HG02981 (cell line): ENCODE measurements at regions not wholly inside any gene's neighbourhood (a gene's known extent, or its start where the extent isn't known, plus 50 kb on each side); places are given as distances from the start of the nearest gene placed in this dataset.
A peak's percentile ranks its signal among the peaks of the same experiment; 100 is the strongest.

ENCODE experiments used
- ATAC-seq: cut with Tn5 transposase; IDR thresholded peaks from one replicate; pipeline ENCODE4 v1.9.1; 2021; ENCODE audit warnings: mild to moderate bottlenecking, moderate library complexity; ENCODE audit not compliant: unreplicated experiment

DNA sequence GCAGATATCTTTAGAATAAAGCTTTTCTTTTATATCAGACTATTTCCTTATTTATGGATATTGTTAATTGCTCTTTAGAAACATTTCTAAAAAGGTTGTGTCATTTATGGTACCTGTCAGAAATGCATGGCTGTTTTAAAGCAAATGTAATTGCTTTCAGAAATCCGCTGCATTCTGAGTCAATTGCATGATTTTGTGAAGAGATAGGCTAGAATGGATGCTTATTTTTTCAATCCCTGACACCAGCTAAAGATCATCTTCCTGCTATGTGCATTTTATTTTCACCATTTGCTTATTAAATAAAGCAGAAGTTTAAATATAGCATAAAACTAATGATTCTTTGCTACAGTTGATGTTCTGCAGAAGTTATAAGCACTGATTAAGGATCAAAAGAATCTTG lies 170.2 kb upstream of the C9orf72 start:
- ATAC-seq = no peak

DNA sequence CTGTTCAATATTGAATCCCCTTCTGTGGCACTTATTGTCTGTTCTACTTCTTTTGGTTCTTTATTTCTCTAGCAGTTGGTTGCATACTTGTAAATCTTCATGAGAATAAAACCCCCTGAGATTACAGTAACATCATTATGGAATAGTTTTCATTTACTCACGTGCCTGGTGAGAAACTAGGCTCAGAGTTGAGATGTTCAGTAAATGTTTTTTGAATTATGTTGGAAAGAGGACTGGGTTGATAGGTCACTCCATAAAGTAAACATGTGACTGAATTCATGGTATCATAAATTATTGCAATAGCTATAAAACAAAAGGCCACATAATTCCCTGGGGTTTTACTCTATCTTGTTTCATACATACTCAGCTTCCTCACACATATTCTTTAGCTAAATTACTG lies 174.2 kb upstream of the C9orf72 start:
- no peak for ATAC-seq

DNA sequence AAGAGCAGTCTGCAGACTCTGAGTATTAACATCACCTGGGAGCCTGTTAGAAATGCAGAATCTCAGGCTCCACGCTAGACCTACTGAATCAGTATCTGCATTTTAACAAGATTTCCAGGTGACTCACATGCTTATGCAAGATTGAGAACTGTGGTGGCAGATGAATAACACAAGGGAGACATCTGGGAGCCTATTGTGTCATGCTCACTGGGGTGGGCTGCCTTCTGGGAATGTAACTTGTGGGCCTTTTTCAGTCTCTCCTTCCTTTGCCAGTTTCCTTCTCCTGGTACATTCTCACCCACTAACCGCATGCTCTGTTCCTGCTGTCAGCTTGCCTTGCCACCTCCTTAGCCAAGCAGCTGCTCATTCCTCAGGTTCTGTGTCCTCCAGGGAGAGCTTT lies 176.6 kb upstream of the C9orf72 start:
- ATAC-seq = no peak

DNA sequence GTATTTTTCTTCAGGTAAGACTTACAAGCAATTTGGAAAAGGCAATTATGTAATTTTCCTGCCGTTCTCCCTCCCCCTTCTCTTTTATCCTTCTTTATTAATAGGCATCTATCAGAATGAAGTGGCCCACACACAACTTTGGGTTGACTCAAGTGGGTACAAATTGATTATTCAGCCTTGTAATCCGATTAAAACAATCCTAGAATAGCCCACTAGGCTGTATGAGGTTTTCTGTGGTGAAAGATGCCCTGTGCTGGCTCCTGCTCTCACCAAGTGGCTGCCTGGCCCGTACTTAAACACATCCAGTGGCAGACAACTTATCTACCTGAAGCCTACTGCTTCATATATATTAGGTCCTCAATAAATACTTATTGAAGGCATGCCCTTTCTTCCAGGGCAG lies 177.3 kb upstream of the C9orf72 start:
- ATAC-seq = no peak

DNA sequence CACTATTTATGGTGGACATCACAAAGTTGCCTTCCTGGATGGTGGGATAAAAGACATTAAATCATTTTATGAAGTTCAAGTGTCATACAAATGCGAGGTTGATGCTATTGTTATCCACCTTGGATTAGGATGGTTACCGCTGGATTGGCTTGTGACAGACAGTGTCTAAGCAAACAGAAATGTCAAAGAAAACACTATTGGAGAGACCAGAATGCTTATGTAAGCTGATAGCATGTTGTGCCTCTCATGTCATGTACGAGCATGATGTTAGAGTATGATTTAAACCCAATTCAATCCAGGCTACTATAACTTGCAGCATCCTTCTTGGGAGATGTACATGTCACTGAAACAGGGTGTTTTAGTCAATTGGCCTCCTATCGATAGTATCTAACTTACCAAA lies 178.8 kb upstream of the C9orf72 start:
- no peak for ATAC-seq

DNA sequence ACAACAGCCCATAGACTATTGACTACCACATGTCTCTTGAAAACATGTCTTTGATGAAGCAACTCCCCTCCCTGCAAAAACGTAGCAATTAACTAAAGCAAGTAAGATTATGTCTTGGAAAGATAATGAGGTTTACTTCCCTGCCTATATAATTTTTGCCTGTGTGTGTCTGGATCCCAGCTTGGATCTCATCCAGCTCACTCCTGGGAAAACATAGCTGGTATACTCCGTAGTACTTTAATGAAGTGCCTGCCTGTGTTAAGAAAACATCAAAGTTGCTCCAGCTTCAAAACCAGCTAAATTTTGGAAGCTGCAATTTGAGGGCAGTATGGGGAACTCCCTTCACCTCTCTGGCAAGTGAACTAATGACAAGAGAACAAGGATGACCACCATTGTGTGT lies 182.6 kb upstream of the C9orf72 start:
- ATAC-seq = no peak

DNA sequence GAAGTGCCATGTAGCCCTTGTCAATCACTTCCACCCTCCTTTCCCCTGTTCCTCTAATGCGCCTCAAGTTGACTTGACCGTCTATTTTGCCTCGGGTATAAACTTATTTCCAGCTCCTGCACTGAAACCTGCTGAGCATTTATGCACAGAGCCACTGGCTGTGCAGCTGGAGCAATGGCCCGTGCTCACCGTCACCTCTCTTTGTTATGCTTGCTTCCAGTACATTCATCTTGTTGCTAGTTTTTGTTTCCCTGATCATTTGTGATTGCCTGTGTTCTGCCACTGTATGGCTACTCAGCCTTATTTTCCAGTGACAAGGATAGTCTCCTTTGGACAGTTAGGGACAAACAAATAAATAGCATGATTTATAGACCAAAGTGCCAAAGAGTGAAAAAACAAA lies 183.1 kb upstream of the C9orf72 start:
- ATAC-seq = no peak

DNA sequence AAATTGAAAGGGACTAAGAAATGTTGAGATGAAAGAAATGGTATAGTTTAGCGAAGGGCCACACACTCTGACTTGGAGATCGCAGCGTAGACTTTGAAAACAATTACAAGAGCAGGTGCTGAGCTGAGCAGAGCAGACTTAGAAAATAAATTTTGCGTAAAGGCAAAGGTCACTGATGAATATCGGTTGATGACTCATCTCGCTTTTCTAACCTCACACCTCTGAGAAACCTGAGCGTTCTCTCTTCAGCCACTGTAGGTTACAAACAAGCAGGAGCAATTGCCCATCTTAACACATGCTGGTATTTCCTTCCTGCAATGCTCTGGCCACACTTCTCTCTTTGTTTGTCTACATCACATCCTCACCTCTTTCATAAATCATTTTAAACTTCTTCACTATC lies 190.6 kb upstream of the C9orf72 start:
- ATAC-seq = no peak

DNA sequence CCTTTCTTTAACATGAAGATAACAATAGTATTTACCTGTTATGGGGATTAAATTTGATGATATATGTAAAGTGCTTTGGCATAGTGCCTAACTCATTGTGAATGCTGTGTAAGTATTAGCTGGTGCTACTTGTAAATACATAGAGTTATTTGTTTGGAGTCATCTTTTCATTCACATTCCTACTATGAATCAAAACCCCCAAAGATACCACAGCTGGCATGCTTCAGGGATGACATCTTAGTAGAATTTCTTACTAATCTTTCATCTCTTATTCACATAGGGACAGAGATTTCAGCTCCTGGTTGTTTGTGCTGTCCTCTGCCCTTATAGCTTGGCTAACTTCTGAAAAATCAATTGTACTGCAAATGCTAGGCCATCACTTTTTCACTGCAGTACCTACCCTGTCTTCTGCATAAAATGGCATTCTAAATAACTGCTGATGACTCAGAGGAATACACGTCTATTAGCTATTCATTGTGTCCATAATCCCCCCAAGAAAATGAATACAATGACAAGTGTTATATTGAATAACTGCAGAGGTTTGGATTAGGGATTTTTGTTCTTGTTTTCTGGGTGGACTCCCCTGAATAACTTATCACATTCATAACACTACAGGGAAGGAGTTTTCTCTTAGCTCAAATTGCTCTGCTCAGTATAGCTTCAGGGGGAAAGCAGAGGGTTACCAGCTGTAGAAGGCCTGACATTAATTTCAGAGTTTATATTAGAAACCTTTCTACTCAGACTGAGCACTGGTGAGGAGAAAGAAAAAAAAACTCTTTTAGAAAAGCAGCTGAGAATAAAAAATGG lies 192.2 kb upstream of the C9orf72 start:
- no peak for ATAC-seq

DNA sequence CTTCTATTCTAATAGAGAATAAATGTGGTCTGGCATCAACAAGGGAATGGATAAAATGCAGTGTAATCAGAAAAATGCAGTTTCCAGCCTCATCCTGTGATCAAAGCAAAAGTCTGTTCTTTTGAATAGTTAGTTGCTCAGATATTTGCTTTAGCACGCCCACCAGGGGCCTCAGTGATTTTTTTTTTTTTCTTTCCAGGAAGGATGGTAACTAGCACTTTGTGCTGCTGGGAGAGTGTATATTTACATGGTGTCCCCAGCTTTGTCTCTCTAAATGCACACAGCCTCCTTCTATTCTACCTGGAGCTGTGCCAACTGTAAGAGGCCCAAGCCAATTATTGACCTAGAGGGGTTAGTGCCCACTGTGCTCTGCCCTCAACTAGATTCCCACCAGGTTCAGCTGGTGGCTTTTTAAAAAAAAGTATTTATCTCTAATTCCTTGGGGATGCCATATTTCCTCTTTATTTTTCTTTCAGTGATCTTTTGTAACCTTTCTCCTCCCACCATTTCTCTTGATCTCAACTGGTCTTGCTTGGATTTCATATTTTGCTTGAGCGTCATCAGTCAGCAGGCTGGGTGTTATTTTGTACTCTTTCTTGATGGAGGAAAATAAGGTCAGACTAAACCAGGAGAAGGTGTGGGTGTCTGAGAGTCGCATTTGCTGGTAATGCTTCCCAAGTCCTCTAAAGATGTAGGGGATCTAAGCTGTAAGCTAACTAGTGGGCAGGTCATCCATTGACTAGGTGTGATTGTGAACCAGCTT lies 193.0 kb upstream of the C9orf72 start:
- ATAC-seq = no peak

DNA sequence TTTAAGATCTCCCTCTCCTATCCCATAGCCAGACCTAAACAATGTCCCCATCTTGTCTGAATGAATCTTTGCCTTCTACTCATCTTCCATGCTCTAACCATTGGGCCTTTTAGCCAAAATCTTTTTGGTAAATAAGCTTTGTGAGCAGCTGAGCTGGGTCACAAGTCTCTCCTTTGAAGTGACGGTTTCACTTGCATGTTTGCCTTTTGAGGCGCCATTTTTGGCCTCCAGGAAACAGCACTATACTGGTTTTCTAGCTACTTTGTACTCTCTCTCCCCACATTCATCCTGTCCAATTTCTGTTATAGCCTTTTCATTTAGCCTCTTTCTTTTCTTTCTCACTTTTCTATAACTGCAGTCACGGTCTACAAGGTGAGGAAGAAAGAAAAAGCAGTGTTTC lies 195.5 kb upstream of the C9orf72 start:
- no peak for ATAC-seq

DNA sequence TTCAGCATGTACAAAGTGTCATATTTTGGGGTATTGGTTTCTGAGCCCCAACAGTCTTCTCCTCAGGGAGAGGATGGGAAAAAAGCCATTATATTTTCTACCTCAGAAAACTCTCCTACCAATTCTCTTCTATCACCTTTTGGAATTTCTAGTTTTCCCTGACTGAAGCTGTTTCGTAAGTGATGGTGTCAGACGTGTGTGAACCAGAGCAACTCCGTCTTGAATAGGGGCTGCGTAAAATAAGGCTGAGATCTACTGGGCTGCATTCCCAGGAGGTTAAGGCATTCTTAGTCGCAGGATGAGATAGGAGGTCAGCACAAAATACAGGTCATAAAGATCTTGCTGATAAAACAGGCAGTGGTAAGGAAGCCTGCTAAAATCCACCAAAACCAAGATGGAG lies 197.3 kb upstream of the C9orf72 start:
- no peak for ATAC-seq

DNA sequence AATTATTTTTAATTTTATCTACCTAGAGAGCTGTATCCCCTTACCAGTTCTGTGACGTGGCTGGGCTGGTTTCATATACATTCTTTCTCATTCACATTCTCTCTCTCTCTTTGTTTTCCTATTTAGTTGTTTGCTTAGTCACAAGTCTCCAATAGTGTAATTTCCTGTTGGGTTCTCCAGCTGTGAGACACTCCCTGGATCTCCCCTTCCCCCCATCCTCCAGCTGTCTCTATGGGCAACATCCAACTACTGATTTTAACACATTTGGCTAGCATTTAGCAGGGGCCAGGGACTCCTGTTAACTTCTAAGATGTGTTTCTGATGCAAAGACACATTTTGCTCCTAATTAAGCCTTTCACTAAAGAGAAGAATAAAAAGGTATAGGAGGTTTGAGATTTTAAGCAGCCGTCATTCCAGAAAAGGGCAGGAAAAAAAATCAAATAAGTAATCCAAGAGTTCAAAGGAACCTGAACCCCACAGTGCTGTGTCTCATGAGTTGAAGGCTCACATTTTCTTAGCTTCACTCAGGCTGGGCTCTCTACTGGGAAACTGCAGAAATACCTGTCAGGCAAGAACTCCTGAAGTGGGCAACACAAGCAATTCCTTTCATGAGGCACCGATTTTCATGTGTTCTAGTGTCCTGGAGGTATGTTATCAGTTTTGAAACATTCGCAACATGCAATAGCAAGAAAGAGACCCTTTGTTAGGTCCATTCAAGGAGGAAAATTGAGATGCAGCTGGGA lies 198.7 kb upstream of the C9orf72 start:
- no peak for ATAC-seq

DNA sequence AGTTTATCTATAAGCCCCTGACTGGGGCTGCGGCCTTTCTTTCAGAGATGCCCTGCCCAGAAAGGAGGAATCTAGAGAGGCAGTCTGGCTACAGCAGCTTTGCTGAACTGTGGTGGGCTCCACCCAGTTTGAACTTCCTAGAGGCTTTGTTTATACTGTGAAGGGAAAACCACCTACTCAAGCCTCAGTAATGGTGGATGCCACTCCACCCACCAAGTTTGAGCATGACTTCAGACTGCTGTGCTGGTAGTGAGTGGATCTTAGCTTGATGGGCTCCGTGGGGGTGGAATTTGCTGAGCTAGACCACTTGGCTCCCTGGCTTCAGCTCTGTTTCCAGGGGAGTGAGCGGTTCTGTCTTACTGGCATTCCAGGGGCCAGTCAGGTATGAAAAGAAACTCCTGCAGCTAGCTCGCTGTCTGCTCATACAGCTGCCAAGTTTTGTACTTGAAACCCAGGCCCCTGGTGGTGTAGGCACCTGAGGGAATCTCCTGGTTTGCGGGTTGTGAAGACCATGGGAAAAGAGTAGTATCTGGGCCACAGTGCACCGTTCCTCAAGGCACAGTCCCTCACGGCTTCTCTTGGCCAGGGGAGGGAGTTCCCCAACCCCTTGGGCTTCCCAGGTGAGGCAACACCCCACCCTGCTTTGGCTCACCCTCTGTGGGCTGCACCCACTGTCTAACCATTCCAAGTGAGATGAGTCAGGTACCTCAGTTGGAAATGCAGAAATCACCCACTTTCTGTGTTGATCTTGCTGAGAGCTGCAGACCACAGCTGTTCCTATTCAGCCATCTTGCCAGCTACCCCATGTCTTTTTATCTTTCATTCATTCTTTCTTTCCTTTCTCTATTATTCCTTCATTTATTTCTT lies 211.8 kb upstream of the C9orf72 start:
- ATAC-seq = peak; percentile 40

DNA sequence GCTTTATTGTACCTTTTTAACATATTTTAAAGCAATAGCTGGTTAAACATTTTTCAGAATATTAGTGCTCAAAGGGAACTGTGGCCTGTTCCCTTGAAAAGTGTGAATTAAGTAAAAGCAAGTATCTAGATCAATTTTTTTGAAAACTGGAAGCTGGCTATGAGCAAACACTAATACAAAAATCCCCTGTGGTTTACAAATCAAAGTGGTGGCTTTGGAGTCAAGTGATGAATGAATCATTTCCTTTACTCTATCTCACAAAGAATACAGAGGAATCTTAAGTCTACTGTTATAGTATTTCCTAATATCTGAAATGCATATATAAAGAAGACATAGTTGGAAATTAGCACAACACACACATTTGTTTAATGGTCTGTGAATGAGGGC lies 212.4 kb upstream of the C9orf72 start:
- peak; percentile 77 for ATAC-seq

DNA sequence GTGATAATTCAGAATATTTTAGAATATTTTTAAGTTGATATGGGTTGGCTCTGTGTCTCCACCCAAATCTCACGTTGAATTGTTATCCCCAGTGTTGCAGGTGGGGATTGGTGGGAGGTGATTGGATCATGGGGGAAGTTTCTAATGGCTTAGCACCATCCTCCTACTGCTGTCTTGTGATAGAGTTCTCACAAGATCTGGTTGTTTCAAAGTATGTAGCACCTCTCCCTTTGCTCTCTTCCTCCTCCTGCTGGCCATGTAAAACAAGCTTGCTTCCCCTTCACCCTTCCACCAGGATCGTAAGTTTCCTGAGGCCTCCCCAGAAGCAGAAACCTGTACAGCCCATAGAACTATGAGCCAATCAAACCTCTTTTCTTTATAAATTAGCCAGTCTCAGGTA lies 214.6 kb upstream of the C9orf72 start:
- no peak for ATAC-seq

DNA sequence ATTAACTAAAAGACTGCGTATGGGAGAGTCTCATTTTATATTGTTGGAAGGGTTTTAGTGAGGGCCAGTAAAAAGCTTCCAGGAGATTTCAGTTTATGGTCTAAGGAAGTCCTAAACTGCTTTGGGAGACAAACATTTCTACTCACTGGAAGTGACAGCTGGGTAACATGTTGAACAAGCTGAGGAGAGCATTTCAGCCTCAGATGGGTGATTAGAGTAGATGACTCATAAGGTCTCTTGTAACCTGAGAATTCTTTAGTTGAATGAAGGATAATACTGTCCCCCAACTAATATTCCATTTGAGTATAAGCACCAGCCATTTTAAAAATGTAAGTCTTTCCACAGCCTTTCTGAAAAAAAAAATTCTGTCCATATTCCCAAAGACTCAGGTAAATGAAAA lies 218.0 kb upstream of the C9orf72 start:
- ATAC-seq = no peak

DNA sequence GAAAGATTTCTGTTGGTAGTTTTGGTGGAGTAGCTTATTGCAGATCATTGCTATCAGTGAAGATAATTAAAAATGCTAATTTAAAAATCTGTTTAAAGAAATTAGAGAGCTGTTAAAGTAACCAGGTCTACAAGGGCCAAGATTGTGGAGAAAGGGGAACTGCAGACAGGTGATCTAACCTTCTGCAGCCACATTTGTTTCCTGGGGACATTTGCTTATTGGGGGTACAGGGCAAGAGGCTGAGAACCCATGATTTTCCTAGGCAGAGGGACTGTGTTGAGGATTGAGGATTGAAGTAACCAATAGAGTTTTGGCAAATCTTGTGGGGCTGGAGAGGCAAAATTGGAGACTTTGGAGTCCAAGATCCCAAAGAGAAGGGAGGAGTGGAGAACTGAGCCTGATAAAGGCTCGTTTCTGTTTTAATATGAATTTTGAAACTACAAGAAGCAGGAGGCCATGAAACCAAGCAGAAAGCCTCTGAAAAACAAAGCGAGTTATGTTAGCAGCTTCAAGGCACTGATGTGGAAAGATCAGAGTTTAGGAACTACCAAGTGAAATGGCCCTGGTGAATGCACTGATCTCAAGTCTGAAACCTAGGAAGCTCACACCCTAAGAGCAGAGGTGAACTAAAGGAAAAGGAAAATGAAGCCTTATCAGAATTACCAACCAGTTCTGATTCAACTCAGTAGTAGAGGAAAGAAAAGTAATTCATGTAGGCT lies 219.8 kb upstream of the C9orf72 start:
- no peak for ATAC-seq

DNA sequence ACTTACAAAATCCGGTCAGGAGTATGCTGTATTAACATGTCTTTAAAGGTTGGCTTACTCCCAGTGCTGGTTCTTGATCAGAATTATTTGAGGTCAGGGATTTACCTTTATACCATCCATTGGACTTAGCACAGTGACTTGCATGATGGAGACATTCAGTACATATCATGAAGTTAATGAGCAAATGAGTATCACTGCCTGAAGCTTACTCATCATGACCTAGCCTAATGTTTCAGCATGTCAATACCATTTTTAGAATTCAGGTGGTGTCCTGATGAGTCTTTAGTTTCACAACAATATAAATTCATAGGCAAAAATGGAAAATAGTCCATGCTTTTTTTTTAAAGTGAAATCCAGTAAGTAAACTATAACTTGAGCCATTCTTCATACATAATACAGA lies 226.0 kb upstream of the C9orf72 start:
- ATAC-seq = no peak

DNA sequence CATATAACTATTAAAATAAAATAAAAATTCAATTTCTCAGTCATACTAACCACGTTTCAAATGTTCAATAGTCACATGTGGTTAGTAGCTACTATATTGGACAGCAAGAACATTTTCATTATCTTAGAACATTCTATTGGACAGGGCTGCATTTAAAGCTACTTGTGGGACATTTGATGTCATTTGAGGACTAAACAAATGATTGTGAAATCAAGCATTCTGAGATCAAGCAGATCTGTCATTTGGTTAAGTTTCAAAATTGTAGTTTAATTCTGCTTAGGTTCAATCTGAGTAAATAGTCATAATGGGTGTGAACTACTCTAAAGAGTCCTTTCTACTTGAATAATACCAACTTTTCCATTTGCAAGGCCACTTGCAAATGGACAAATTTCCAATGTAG lies 226.9 kb upstream of the C9orf72 start:
- no peak for ATAC-seq
